Esophagus muscularis mucosa (tissue), 3 donors: ENCODE measurements at regions not wholly inside any gene's neighbourhood (a gene's known extent, or its start where the extent isn't known, plus 50 kb on each side); places are given as distances from the start of the nearest gene placed in this dataset.

Source experiments
- CTCF ChIP-seq, 3 experiments: fragments of 200-600 bp in 2 of 3; fragments of 450-650 bp in 1 of 3; sonication (generic) in 2 of 3; IDR thresholded peaks; one replicate each; pipeline ENCODE4 v1.5.1; 2017 to 2019; ENCODE audit warnings: antibody characterized with exemption in 3 of 3, mild to moderate bottlenecking in 2 of 3, moderate library complexity in 1 of 3
- POLR2A ChIP-seq: fragments of 450-650 bp; IDR thresholded peaks from one replicate; pipeline ENCODE4 v1.6.1; 2017; ENCODE audit warnings: antibody characterized with exemption, moderate library complexity, mild to moderate bottlenecking, low read depth

- TF ChIP-seq CTCF (IDR thresholded peaks at IDR 0.05) (no peak), POLR2A (no peak)
Measured at GRCh38 chr15:95875121-95875643, 455.3 kb upstream of the NR2F2 start.
